Tibial nerve (tissue), 4 donors: ENCODE measurements at regions not wholly inside any gene's neighbourhood (a gene's known extent, or its start where the extent isn't known, plus 50 kb on each side); places are given as distances from the start of the nearest gene placed in this dataset.

ENCODE experiments used
- DNase-seq, 2 donors: peaks; one replicate each; pipeline ENCODE4 v3.0.0-alpha.2; 2019; ENCODE audit warnings: low spot score in 2 of 2
- H3K27ac ChIP-seq, 4 donors: fragments of 200-600 bp; sonication (generic) in 3 of 4; one replicate each; pipeline ENCODE4 v1.5.1; 2017 to 2019; ENCODE audit warnings: mild to moderate bottlenecking in 1 of 4
- H3K27me3 ChIP-seq, 2 donors: fragments of 200-600 bp; sonication (generic) in 1 of 2; one replicate each; pipeline versions ENCODE4 v1.5.1 to v1.6.0; 2017 to 2019
- H3K36me3 ChIP-seq, 3 donors: fragments of 200-600 bp; sonication (generic); one replicate each; pipeline ENCODE4 v1.5.1; 2018 to 2019
- H3K4me1 ChIP-seq, 4 donors: fragments of 200-600 bp; sonication (generic) in 3 of 4; one replicate each; pipeline ENCODE4 v1.5.1; 2017 to 2019
- H3K4me3 ChIP-seq, 4 donors: fragments of 200-600 bp; sonication (generic) in 3 of 4; one replicate each; pipeline ENCODE4 v1.5.1; 2017 to 2019; ENCODE audit warnings: mild to moderate bottlenecking in 1 of 4, moderate library complexity in 1 of 4
- H3K9me3 ChIP-seq, 4 donors: fragments of 200-600 bp; sonication (generic) in 3 of 4; one replicate each; pipeline ENCODE4 v1.5.1; 2017 to 2019
- EP300 ChIP-seq, 2 donors: sonication (generic); formaldehyde crosslinking; IDR thresholded peaks; one replicate each; pipeline ENCODE4 v1.6.1; 2017; ENCODE audit warnings: antibody characterized with exemption in 2 of 2, mild to moderate bottlenecking in 1 of 2
- POLR2A ChIP-seq, 2 donors: fragments of 450-650 bp; IDR thresholded peaks; one replicate each; pipeline ENCODE4 v1.6.1; 2017; ENCODE audit warnings: antibody characterized with exemption in 2 of 2, mild to moderate bottlenecking in 2 of 2, moderate library complexity in 2 of 2
- WGBS, 2 donors: methylation state at CpG; one replicate each; pipeline ENCODE4 v1.1.5; 2018; 5-methylcytosine and 5-hydroxymethylcytosine counted together
- TF ChIP-seq, protein P1 (sequence below), 5 experiments: fragments of 200-600 bp in 3 of 5; fragments of 450-650 bp in 2 of 5; sonication (generic) in 3 of 5; IDR thresholded peaks; one replicate each; pipeline ENCODE4 v1.5.1; 2016 to 2019; ENCODE audit warnings: antibody characterized with exemption in 5 of 5, mild to moderate bottlenecking in 3 of 5, moderate library complexity in 2 of 5

GRCh38 chr16:17565605-17566004 lies 94.8 kb upstream of the XYLT1 start:
- WGBS, 2 donors = 92 to 94% methylated on average over 3 of the region's 3 CpGs

DNA sequence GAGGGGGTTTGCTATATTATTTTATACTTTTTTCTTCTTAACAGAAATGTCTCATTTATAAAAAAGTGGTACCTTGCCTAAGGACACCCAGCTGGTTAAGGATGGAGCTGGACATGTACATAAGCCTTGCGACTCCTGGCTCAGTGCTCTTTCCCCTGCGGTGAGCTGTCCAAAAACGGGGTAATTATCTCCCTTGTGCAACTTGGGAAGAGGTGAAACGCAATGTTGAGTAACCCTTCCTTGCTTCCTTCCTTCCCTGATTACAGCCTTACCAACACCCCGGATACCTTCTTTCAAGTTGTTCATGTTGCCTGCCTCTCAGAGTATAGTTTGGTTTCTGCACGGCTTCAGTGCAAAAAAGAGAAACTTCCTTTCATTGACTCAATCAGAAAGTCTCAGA lies 94.1 kb upstream of the XYLT1 start:
- H3K27ac ChIP-seq = no peak overlapping the region
- H3K9me3 ChIP-seq = peaks cover 0 to 3% (median 0%) of the 10 kb centered on the region in 4 donors
- WGBS, 2 donors = 66 to 75% methylated on average over 6 of the region's 6 CpGs

More at GRCh38 chr16:17565605-17566004, 94.8 kb upstream of the XYLT1 start:
- H3K36me3 ChIP-seq = no peaks in the 10 kb centered on the region
- no peaks in the 10 kb centered on the region for H3K4me1 ChIP-seq
- no peak for TF ChIP-seq EP300 (IDR thresholded peaks at IDR 0.05)
- TF ChIP-seq, protein P1, sequence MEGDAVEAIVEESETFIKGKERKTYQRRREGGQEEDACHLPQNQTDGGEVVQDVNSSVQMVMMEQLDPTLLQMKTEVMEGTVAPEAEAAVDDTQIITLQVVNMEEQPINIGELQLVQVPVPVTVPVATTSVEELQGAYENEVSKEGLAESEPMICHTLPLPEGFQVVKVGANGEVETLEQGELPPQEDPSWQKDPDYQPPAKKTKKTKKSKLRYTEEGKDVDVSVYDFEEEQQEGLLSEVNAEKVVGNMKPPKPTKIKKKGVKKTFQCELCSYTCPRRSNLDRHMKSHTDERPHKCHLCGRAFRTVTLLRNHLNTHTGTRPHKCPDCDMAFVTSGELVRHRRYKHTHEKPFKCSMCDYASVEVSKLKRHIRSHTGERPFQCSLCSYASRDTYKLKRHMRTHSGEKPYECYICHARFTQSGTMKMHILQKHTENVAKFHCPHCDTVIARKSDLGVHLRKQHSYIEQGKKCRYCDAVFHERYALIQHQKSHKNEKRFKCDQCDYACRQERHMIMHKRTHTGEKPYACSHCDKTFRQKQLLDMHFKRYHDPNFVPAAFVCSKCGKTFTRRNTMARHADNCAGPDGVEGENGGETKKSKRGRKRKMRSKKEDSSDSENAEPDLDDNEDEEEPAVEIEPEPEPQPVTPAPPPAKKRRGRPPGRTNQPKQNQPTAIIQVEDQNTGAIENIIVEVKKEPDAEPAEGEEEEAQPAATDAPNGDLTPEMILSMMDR (IDR thresholded peaks at IDR 0.05) = no peak
- TF ChIP-seq POLR2A (IDR thresholded peaks at IDR 0.05) = no peak
- H3K27ac ChIP-seq = no peak overlapping the region
- H3K27me3 ChIP-seq = no peaks in the 10 kb centered on the region
- H3K4me3 ChIP-seq = no peak overlapping the region
- peaks cover 0 to 3% (median 0%) of the 10 kb centered on the region in 4 donors for H3K9me3 ChIP-seq
- no peak for DNase-seq

GRCh38 chr16:17563323-17564091 lies 92.7 kb upstream of the XYLT1 start:
- WGBS, 2 donors = 84 to 87% methylated on average over 8 of the region's 8 CpGs

More for the DNA sequence above, 94.1 kb upstream of the XYLT1 start:
- Histone ChIP-seq H3K36me3 (no peaks in the 10 kb centered on the region), H3K27me3 (no peaks in the 10 kb centered on the region), H3K4me3 (no peak overlapping the region), H3K4me1 (no peaks in the 10 kb centered on the region)
- no peak for DNase-seq
- TF ChIP-seq, protein P1 (IDR thresholded peaks at IDR 0.05) = no peak
- no peak for TF ChIP-seq EP300 (IDR thresholded peaks at IDR 0.05)
- TF ChIP-seq POLR2A (IDR thresholded peaks at IDR 0.05) = no peak

GRCh38 chr16:17561056-17561455 lies 90.3 kb upstream of the XYLT1 start:
- H3K27me3 ChIP-seq = no peaks in the 10 kb centered on the region
- H3K36me3 ChIP-seq = no peaks in the 10 kb centered on the region
- 67 to 83% methylated on average over 3 to 10 of the region's 10 CpGs for WGBS, 2 donors
- TF ChIP-seq, protein P1 (IDR thresholded peaks at IDR 0.05) = no peak
- no peak for TF ChIP-seq POLR2A (IDR thresholded peaks at IDR 0.05)
- TF ChIP-seq EP300 (IDR thresholded peaks at IDR 0.05) = no peak
- H3K9me3 ChIP-seq = peaks cover 0 to 3% (median 0%) of the 10 kb centered on the region in 4 donors
- DNase-seq = no peak
- H3K4me1 ChIP-seq = no peaks in the 10 kb centered on the region
- no peak overlapping the region for H3K4me3 ChIP-seq
- no peak overlapping the region for H3K27ac ChIP-seq

More at GRCh38 chr16:17563323-17564091, 92.7 kb upstream of the XYLT1 start:
- H3K4me1 ChIP-seq = no peaks in the 10 kb centered on the region
- no peak overlapping the region for H3K27ac ChIP-seq
- peaks cover 0 to 3% (median 0%) of the 10 kb centered on the region in 4 donors for H3K9me3 ChIP-seq
- no peaks in the 10 kb centered on the region for H3K36me3 ChIP-seq
- H3K27me3 ChIP-seq = no peaks in the 10 kb centered on the region
- no peak for DNase-seq
- H3K4me3 ChIP-seq = no peak overlapping the region
- TF ChIP-seq, protein P1 (IDR thresholded peaks at IDR 0.05) = no peak
- TF ChIP-seq POLR2A (IDR thresholded peaks at IDR 0.05) = no peak
- TF ChIP-seq EP300 (IDR thresholded peaks at IDR 0.05) = no peak

DNA sequence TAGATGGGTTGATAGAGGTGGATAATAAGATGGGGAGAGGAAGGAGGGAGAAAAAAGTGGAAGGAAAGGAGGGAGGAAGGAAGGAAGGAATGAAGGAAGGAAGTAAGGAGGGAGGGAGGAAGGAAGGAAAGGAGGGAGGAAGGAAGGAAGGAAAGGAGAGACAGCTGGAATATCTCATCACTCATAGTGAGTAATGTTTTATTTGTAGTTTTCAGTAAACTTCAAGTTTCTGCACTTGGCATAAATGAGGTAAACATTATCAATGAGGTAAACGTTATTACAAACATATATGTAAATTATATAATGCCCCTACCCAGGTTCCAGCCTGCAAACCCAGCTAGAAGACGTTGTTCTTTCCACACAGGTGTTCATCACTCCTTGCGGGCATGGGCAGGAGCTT lies 89.8 kb upstream of the XYLT1 start:
- no peaks in the 10 kb centered on the region for H3K4me1 ChIP-seq
- no peak overlapping the region for H3K4me3 ChIP-seq
- 69 to 80% methylated on average over 3 of the region's 3 CpGs for WGBS, 2 donors
- no peaks in the 10 kb centered on the region for H3K36me3 ChIP-seq
- TF ChIP-seq POLR2A (IDR thresholded peaks at IDR 0.05) = no peak
- TF ChIP-seq, protein P1 (IDR thresholded peaks at IDR 0.05) = no peak
- TF ChIP-seq EP300 (IDR thresholded peaks at IDR 0.05) = no peak
- peaks cover 0 to 3% (median 0%) of the 10 kb centered on the region in 4 donors for H3K9me3 ChIP-seq
- DNase-seq = no peak
- H3K27me3 ChIP-seq = no peaks in the 10 kb centered on the region
- no peak overlapping the region for H3K27ac ChIP-seq
